ENCODE measurements at regions not wholly inside any gene's neighbourhood (a gene's known extent, or its start where the extent isn't known, plus 50 kb on each side); places are given as distances from the start of the nearest gene placed in this dataset.

DNA sequence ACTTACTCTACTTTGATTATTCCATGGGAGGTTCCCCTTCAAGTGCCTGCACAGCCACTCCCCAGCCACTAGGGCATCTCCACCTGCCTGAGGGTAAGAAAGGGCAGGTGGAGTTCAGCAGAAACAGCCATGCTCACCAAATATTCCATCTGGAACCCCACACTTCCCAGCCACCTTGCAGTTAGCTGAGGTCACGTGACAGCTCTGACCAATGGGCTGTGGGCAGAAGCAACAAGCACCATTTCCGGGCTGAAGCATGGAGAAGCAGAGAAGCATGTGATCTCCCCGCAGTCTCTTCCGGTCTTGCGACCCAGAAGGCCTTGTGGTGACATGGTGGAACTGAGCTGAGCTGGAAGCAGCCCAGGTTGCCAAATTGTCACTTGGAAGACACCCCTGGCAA is 108.6 kb downstream of the CCT6B start:
- Histone ChIP-seq H3K79me2 (ENCODE audit: insufficient read depth, low read length) (no peaks in the 10 kb centered on the region), H3K4me2 (ENCODE audit: low read depth, low read length) (no peak overlapping the region), H4K20me1 (ENCODE audit: insufficient read depth, low read length) (no peaks in the 10 kb centered on the region), H3K27me3 (ENCODE audit: control insufficient read depth in 1 of 2, insufficient read depth in 2 of 2, low read length in 2 of 2) (peaks cover 0 to 7% of the 10 kb centered on the region in 2 experiments; a peak in 1 of 5 replicates), H2AFZ (ENCODE audit: low read length) (no peak overlapping the region), H3K9ac (ENCODE audit: insufficient read depth, low read depth, low read length) (no peak overlapping the region), H3K4me1 (ENCODE audit: insufficient read depth, low read length) (no peaks in the 10 kb centered on the region), H3K9me3 (ENCODE audit: low read length) (no peaks in the 10 kb centered on the region), H3K27ac (ENCODE audit: extremely low read length, insufficient read depth, low read length) (no peak overlapping the region), H3K36me3 (replicated peaks in 1 of 2; ENCODE audit: control insufficient read depth in 1 of 2, insufficient read depth in 2 of 2, low read length in 2 of 2) (no peaks in the 10 kb centered on the region), H3K4me3 (replicated peaks in 1 of 3; ENCODE audit: insufficient read depth in 1 of 3, low read depth in 2 of 3, low read length in 3 of 3) (no peak overlapping the region)
- 71% methylated on average over 3 of the region's 5 CpGs for WGBS (ENCODE audit: low lambda C conversion rate)
- BruUV-seq (replicated peaks): no TSS peak
- TF ChIP-seq ZNF768 (CRISPR knock-in tag; IDR thresholded peaks at IDR 0.05) (0 out of 2 replicates have a peak, but pooled peaks have one; percentile 3), KDM1A (CRISPR knock-in tag; IDR thresholded peaks at IDR 0.05) (no peak), KDM4B (CRISPR knock-in tag; IDR thresholded peaks at IDR 0.05) (no peak), SMAD3 (CRISPR knock-in tag; IDR thresholded peaks at IDR 0.05) (no peak), RAD51 (IDR thresholded peaks at IDR 0.05; ENCODE audit: borderline replicate concordance) (peak; percentile 80; the same call in 1 of the 2 replicates), AGO2 (optimal IDR thresholded peaks at IDR 0.05; ENCODE audit: low read depth, low read length) (no peak), ZNF276 (CRISPR knock-in tag; IDR thresholded peaks at IDR 0.05; ENCODE audit: low read depth) (no peak), ZNF747 (CRISPR knock-in tag; IDR thresholded peaks at IDR 0.05; ENCODE audit: borderline replicate concordance) (no peak), TOPORS (CRISPR knock-in tag; IDR thresholded peaks at IDR 0.05) (no peak), BCL6 (CRISPR knock-in tag; IDR thresholded peaks at IDR 0.05) (no peak)
- TF ChIP-seq, protein P1, sequence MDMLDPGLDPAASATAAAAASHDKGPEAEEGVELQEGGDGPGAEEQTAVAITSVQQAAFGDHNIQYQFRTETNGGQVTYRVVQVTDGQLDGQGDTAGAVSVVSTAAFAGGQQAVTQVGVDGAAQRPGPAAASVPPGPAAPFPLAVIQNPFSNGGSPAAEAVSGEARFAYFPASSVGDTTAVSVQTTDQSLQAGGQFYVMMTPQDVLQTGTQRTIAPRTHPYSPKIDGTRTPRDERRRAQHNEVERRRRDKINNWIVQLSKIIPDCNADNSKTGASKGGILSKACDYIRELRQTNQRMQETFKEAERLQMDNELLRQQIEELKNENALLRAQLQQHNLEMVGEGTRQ (IDR thresholded peaks at IDR 0.05; ENCODE audit: low read depth, low read length): peak; percentile 64
- TF ChIP-seq, protein P1 (CRISPR knock-in tag; IDR thresholded peaks at IDR 0.05; ENCODE audit: borderline replicate concordance): no peak
- ChIA-PET POLR2A (no interaction called here), CTCF (ENCODE audit: low intra/inter-chr PET ratio, low total read pairs) (no interaction called here)
- DNase-seq (ENCODE audit: low spot score) (no peak), ATAC-seq (no peak; the same call in 2 of the 3 replicates), FAIRE-seq (no peak)
- intact Hi-C loops (cut with micrococcal nuclease; ENCODE audit: unreplicated experiment): no loop called here
- in situ Hi-C loops (cut with HindIII; ENCODE audit: extremely low pct_ligation_motif_present, low pct_unique_long_range_greater_than_20kb): no loop called here
